ENCODE measurements at regions not wholly inside any gene's neighbourhood (a gene's known extent, or its start where the extent isn't known, plus 50 kb on each side); places are given as distances from the start of the nearest gene placed in this dataset.
"Not testable (repeated sequence)": the region's sequence is repeated elsewhere in the genome, so short reads cannot be mapped to it uniquely, and the experiment has no call there.

GRCh38 chr6:4341078-4341797 is 205.9 kb upstream of the ECI2 start:
- no peaks in the 10 kb centered on the region for H3K9me3 ChIP-seq (ENCODE audit: control insufficient read depth, insufficient read depth, low read length)
- H3K36me3 ChIP-seq (ENCODE audit: insufficient read depth, low read length), result no peaks in the 10 kb centered on the region
- no peak overlapping the region for H3K9ac ChIP-seq (ENCODE audit: low read depth, low read length)
- H3K4me1 ChIP-seq (ENCODE audit: insufficient read depth, low read length), result no peaks in the 10 kb centered on the region

DNA sequence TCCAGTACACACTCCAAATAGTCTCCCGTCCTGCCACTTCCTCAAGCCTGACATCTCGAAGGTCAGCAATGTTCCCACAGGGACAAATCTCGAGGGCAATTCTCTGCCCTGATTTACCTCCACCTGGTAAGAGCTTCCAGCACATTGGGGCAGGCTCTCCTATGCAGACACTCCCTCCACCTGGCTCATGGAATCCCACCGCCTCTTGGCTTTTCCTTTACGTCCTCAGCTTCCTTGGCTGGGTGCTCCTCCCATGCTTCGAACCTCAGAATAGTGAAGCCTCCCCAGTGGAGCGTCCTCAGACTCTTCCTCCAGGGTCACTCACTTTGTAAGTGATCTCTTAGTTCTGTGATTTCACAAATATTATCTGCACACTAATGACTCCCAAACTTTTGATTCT is 205.2 kb upstream of the ECI2 start:
- Histone ChIP-seq H3K4me1 (ENCODE audit: insufficient read depth, low read length) (no peaks in the 10 kb centered on the region), H3K36me3 (ENCODE audit: insufficient read depth, low read length) (no peaks in the 10 kb centered on the region), H3K9me3 (ENCODE audit: control insufficient read depth, insufficient read depth, low read length) (no peaks in the 10 kb centered on the region), H3K9ac (ENCODE audit: low read depth, low read length) (no peak overlapping the region)

GRCh38 chr6:4338884-4339283 is 203.5 kb upstream of the ECI2 start:
- Histone ChIP-seq H3K36me3 (ENCODE audit: insufficient read depth, low read length) (no peaks in the 10 kb centered on the region), H3K9ac (ENCODE audit: low read depth, low read length) (no peak overlapping the region), H3K4me1 (ENCODE audit: insufficient read depth, low read length) (no peaks in the 10 kb centered on the region)

DNA sequence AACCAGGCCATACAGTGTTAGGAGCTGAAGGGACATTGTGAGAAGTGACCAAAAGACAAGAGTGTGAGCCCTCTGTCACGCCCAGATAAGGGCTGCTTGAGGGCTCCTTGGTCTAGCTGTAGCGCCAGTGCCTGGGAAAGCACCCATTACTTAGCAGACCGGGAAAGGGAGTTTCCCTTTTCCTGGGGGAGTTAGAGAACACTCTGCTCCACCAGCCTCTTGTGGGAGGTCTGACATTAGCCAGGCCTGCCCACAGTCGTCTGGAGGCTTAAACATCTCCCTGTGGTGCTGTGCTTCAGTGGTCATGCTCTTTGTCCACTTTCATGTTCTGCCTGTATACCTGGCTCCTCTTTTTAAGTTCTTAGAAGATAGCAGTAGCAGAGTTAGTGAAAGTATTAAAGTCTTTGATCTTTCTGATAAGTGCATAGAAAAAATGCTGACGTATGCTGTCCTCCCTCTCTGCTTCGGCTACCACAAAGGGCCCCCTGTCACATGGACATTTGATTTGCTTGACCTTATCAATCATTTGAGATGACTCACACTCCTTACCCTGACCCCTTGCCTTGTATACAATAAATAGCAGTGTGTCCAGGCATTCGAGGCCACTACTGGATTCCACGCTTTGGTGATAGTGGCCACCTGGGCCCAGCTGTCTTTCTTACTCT is 201.5 kb upstream of the ECI2 start:
- no peaks in the 10 kb centered on the region for H3K4me1 ChIP-seq (ENCODE audit: insufficient read depth, low read length)
- H3K9me3 ChIP-seq (ENCODE audit: control insufficient read depth, insufficient read depth, low read length), result no peaks in the 10 kb centered on the region
- no peaks in the 10 kb centered on the region for H3K36me3 ChIP-seq (ENCODE audit: insufficient read depth, low read length)

More at GRCh38 chr6:4338884-4339283, 203.5 kb upstream of the ECI2 start:
- no peaks in the 10 kb centered on the region for H3K9me3 ChIP-seq (ENCODE audit: control insufficient read depth, insufficient read depth, low read length)

GRCh38 chr6:4336084-4336483 is 200.7 kb upstream of the ECI2 start:
- Histone ChIP-seq H3K9me3 (ENCODE audit: control insufficient read depth, insufficient read depth, low read length) (no peaks in the 10 kb centered on the region), H3K4me1 (ENCODE audit: insufficient read depth, low read length) (no peaks in the 10 kb centered on the region), H3K9ac (ENCODE audit: low read depth, low read length) (no peak overlapping the region), H3K36me3 (ENCODE audit: insufficient read depth, low read length) (no peaks in the 10 kb centered on the region)

More for the DNA sequence above, 201.5 kb upstream of the ECI2 start:
- no peak overlapping the region for H3K9ac ChIP-seq (ENCODE audit: low read depth, low read length)

GRCh38 chr6:4334158-4334740 is 198.9 kb upstream of the ECI2 start:
- H3K4me1 ChIP-seq (ENCODE audit: insufficient read depth, low read length); H3K9me3 ChIP-seq (ENCODE audit: control insufficient read depth, insufficient read depth, low read length); H3K36me3 ChIP-seq (ENCODE audit: insufficient read depth, low read length): not testable (repeated sequence)
- peak overlapping the region; percentile 29; the same call in 1 of the 2 replicates for H3K9ac ChIP-seq (ENCODE audit: low read depth, low read length)

GRCh38 chr6:4327841-4328240 is 192.5 kb upstream of the ECI2 start:
- Histone ChIP-seq H3K36me3 (ENCODE audit: insufficient read depth, low read length) (no peaks in the 10 kb centered on the region), H3K4me1 (ENCODE audit: insufficient read depth, low read length) (peaks cover 5% of the 10 kb centered on the region; the same call in 1 of the 2 replicates), H3K9me3 (ENCODE audit: control insufficient read depth, insufficient read depth, low read length) (peaks cover 6% of the 10 kb centered on the region)

DNA sequence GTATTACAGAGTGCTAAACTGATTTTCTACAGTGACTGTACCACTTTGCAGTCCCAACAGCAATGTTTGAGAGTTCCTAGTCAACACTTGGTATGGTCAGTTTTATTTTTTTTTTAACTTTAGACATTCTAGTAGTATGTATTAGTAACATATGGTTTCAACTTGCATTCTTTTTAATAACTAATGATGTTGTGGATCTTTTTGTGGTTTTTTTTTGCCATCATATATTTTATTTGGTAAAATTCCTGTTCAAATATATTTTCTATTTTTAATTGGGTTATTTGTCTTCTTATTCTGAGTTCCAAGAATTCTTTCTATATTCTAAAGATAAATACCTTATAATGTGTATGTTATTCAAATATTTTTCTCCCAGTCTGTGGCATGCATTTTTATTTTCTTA is 189.4 kb upstream of the ECI2 start:
- Histone ChIP-seq H3K36me3 (ENCODE audit: insufficient read depth, low read length) (no peaks in the 10 kb centered on the region), H3K9ac (ENCODE audit: low read depth, low read length) (no peak overlapping the region), H3K9me3 (ENCODE audit: control insufficient read depth, insufficient read depth, low read length) (peaks cover 6% of the 10 kb centered on the region), H3K4me1 (ENCODE audit: insufficient read depth, low read length) (peaks cover 13% of the 10 kb centered on the region; the same call in 1 of the 2 replicates)

More at GRCh38 chr6:4327841-4328240, 192.5 kb upstream of the ECI2 start:
- H3K9ac ChIP-seq (ENCODE audit: low read depth, low read length), result no peak overlapping the region

DNA sequence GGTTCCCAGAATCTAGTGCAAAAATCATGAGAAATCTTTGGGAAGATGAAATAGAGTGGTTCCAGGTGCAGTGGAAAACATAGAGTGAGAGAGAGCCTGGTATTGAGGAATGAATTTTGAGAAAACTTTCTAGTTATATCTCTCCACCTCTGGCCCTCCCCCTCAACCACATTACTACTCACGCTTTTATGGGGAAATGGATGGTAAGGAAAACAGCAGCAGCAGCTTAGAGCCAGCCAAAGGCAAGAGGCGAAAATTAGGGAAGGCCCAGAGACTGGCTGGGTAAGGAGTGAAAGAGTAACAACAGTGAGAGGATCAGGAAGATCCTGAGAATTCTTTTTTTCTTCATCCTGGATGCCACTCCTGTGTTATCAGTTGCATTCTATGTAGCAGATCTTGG is 187.9 kb upstream of the ECI2 start:
- H3K9ac ChIP-seq (ENCODE audit: low read depth, low read length), result no peak overlapping the region
- no peaks in the 10 kb centered on the region for H3K36me3 ChIP-seq (ENCODE audit: insufficient read depth, low read length)
- H3K4me1 ChIP-seq (ENCODE audit: insufficient read depth, low read length), result peaks cover 13% of the 10 kb centered on the region; the same call in 1 of the 2 replicates
- H3K9me3 ChIP-seq (ENCODE audit: control insufficient read depth, insufficient read depth, low read length), result peaks cover 6% of the 10 kb centered on the region

- H3K9me3 ChIP-seq (ENCODE audit: control insufficient read depth, insufficient read depth, low read length), result peaks cover 6% of the 10 kb centered on the region
These were observed 187.5 kb upstream of the ECI2 start for GRCh38 chr6:4322846-4323309.

GRCh38 chr6:4322134-4322845 is 186.9 kb upstream of the ECI2 start:
- Histone ChIP-seq H3K36me3 (ENCODE audit: insufficient read depth, low read length) (no peaks in the 10 kb centered on the region), H3K4me1 (ENCODE audit: insufficient read depth, low read length) (peaks cover 13% of the 10 kb centered on the region; the same call in 1 of the 2 replicates), H3K9me3 (ENCODE audit: control insufficient read depth, insufficient read depth, low read length) (peaks cover 6% of the 10 kb centered on the region), H3K9ac (ENCODE audit: low read depth, low read length) (no peak overlapping the region)

More at GRCh38 chr6:4322846-4323309, 187.5 kb upstream of the ECI2 start:
- H3K9ac ChIP-seq (ENCODE audit: low read depth, low read length), result no peak overlapping the region
- H3K4me1 ChIP-seq (ENCODE audit: insufficient read depth, low read length), result peaks cover 13% of the 10 kb centered on the region; the same call in 1 of the 2 replicates
- no peaks in the 10 kb centered on the region for H3K36me3 ChIP-seq (ENCODE audit: insufficient read depth, low read length)

- Histone ChIP-seq H3K9ac (ENCODE audit: low read depth, low read length) (no peak overlapping the region), H3K36me3 (ENCODE audit: insufficient read depth, low read length) (no peaks in the 10 kb centered on the region), H3K9me3 (ENCODE audit: control insufficient read depth, insufficient read depth, low read length) (no peaks in the 10 kb centered on the region), H3K4me1 (ENCODE audit: insufficient read depth, low read length) (peaks cover 21% of the 10 kb centered on the region)
These were observed 185.5 kb upstream of the ECI2 start for GRCh38 chr6:4320860-4321259.

- Histone ChIP-seq H3K9ac (ENCODE audit: low read depth, low read length) (no peak overlapping the region), H3K36me3 (ENCODE audit: insufficient read depth, low read length) (no peaks in the 10 kb centered on the region), H3K4me1 (ENCODE audit: insufficient read depth, low read length) (peaks cover 21% of the 10 kb centered on the region), H3K9me3 (ENCODE audit: control insufficient read depth, insufficient read depth, low read length) (no peaks in the 10 kb centered on the region)
These were observed 184.8 kb upstream of the ECI2 start for GRCh38 chr6:4319981-4320683.

DNA sequence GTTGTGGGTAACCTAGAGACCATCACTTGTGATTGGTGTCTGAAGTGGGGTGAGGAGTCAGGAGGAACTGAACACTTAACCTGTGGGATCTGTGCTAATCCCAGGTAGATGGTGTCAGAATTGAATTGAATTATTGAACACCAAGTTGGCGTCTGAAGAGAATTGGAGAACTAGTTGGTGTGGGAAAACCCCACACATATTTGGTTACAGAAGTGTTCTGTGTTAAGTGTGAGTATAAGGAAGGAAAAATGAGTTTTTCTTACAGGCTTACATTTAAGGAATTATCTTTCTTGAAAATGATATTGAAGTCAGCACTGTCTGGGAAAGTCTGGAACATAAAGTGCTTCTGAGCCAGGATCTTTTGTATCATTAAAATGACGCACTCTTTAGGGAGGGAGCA is 182.9 kb upstream of the ECI2 start:
- peaks cover 19% of the 10 kb centered on the region for H3K4me1 ChIP-seq (ENCODE audit: insufficient read depth, low read length)

More for the DNA sequence above, 182.9 kb upstream of the ECI2 start:
- H3K9me3 ChIP-seq (ENCODE audit: control insufficient read depth, insufficient read depth, low read length), result no peaks in the 10 kb centered on the region
- no peaks in the 10 kb centered on the region for H3K36me3 ChIP-seq (ENCODE audit: insufficient read depth, low read length)
- no peak overlapping the region for H3K9ac ChIP-seq (ENCODE audit: low read depth, low read length)

Data from ES-I3 (cell line).